ENCODE measurements at regions not wholly inside any gene's neighbourhood (a gene's known extent, or its start where the extent isn't known, plus 50 kb on each side); places are given as distances from the start of the nearest gene placed in this dataset.

DNA sequence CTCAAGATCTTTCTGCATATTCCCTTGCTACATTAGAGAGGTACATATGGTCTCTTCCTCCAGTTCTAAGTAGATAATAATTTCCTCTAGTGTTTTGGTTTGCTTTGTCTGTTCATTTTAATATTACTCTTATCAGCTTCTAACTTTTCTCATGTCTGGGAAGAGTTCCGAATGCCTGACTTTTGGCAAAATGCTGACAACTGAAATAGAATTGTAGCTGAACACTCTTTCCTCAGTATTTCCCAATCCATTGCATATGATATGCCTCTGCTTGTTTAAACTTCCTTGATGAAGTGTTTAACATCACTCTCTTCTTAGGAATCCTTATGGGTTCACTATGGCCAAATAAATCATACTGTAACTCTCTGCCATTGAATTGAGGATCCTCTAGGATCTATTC, 1510.1 kb downstream of the MRPL39 start:
- TF ChIP-seq, protein P1, sequence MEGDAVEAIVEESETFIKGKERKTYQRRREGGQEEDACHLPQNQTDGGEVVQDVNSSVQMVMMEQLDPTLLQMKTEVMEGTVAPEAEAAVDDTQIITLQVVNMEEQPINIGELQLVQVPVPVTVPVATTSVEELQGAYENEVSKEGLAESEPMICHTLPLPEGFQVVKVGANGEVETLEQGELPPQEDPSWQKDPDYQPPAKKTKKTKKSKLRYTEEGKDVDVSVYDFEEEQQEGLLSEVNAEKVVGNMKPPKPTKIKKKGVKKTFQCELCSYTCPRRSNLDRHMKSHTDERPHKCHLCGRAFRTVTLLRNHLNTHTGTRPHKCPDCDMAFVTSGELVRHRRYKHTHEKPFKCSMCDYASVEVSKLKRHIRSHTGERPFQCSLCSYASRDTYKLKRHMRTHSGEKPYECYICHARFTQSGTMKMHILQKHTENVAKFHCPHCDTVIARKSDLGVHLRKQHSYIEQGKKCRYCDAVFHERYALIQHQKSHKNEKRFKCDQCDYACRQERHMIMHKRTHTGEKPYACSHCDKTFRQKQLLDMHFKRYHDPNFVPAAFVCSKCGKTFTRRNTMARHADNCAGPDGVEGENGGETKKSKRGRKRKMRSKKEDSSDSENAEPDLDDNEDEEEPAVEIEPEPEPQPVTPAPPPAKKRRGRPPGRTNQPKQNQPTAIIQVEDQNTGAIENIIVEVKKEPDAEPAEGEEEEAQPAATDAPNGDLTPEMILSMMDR (IDR thresholded peaks at IDR 0.05; ENCODE audit: low read depth, low read length): no peak
- no peaks in the 10 kb centered on the region for H3K27me3 ChIP-seq (ENCODE audit: insufficient read depth, low read depth, severe bottlenecking)
- no peak for DNase-seq
- no peak overlapping the region for H3K4me3 ChIP-seq (ENCODE audit: low read depth, low read length)
- H3K9me3 ChIP-seq (ENCODE audit: severe bottlenecking): no peaks in the 10 kb centered on the region
- no peak overlapping the region for H3K27ac ChIP-seq
- no peaks in the 10 kb centered on the region for H3K36me3 ChIP-seq

DNA sequence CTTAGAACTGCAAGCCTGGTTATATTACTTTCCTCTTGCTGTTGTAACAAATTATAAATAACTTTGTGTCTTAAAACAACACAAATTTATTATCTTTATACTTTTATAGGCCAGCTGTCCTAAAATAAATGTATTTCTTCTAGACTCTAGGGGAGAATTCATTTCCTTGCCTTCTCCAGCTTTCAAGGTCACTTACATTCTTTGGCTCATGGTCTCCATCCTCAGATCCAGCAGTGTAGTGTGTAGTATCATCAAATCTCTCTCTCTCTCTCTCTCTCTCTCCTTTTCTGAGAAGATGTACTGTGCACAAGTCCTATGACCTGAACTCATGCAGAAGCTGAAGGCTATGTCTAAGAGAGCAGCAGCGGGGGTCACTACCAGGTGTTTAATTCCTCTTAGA, 1510.6 kb downstream of the MRPL39 start:
- Histone ChIP-seq H3K9me3 (ENCODE audit: severe bottlenecking) (no peaks in the 10 kb centered on the region), H3K4me3 (ENCODE audit: low read depth, low read length) (no peak overlapping the region), H3K27ac (no peak overlapping the region), H3K36me3 (no peaks in the 10 kb centered on the region), H3K27me3 (ENCODE audit: insufficient read depth, low read depth, severe bottlenecking) (no peaks in the 10 kb centered on the region)
- DNase-seq: no peak
- TF ChIP-seq, protein P1 (IDR thresholded peaks at IDR 0.05; ENCODE audit: low read depth, low read length): no peak

DNA sequence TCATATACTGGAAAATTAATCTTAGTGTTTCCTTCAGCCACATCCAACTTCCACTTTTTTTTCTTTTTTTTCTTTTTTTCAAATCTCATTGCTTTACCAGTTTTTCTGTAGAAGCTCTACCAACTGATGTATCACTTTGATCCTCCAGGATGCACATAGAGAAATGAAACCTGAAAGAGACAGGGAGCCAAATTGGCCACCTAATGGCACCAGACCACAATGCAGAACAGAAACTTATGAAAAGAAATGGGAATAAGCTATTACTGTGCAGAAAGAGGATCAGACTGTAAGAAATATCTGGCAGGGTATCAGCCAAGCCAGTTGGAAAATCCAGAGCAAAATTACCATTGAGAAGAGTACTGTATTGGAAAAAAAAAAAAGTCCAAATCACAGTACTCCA, 1514.2 kb downstream of the MRPL39 start:
- H3K27me3 ChIP-seq (ENCODE audit: insufficient read depth, low read depth, severe bottlenecking): no peaks in the 10 kb centered on the region
- no peak for DNase-seq

DNA sequence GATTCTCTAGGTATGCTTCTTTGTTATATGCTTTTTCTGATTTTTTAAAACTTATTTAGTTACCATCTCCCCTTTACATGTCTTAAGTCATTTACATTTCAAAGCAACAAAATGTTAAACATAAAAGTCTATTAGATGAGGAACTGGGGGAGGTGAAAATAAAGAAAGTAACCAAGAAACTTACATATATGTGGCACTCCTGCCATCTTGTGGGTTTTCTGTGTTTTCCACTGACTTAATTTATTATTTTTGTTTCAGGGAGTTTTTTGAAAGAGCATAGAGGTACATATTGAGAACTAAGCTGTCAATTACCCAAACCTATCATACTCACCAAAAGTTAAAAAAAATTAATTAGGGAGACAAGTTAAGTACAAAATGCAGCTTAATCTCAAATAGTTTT, 1531.1 kb downstream of the MRPL39 start:
- H3K4me3 ChIP-seq (ENCODE audit: low read depth, low read length): no peak overlapping the region
- no peak overlapping the region for H3K27ac ChIP-seq
- H3K27me3 ChIP-seq (ENCODE audit: insufficient read depth, low read depth, severe bottlenecking): peaks cover 2% of the 10 kb centered on the region
- H3K9me3 ChIP-seq (ENCODE audit: severe bottlenecking): no peaks in the 10 kb centered on the region
- DNase-seq: no peak
- TF ChIP-seq, protein P1 (IDR thresholded peaks at IDR 0.05; ENCODE audit: low read depth, low read length): no peak
- H3K36me3 ChIP-seq: no peaks in the 10 kb centered on the region

More for the DNA sequence above, 1514.2 kb downstream of the MRPL39 start:
- Histone ChIP-seq H3K36me3 (no peaks in the 10 kb centered on the region), H3K4me3 (ENCODE audit: low read depth, low read length) (no peak overlapping the region), H3K27ac (no peak overlapping the region), H3K9me3 (ENCODE audit: severe bottlenecking) (no peaks in the 10 kb centered on the region)
- TF ChIP-seq, protein P1 (IDR thresholded peaks at IDR 0.05; ENCODE audit: low read depth, low read length): no peak

DNA sequence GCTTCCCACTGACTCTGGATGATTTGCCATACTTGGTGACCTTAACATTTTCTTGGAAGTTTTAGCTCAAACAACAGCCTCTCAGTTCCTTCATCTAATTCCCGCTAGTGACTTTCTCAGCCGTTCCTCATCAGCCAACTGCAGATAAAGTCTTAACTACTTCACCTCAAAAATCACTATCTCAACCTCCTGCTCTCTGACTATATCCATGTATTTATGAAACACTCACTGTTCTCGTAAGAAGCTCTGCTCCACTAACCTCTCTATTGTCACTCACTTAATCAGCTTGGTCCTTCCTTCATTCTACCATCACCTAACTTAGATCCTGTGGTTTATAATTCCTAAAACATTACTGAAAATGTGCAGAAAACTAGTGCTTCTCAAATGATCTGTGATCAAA, 1551.6 kb downstream of the MRPL39 start:
- no peak for DNase-seq
- Histone ChIP-seq H3K9me3 (ENCODE audit: severe bottlenecking) (no peaks in the 10 kb centered on the region), H3K4me3 (ENCODE audit: low read depth, low read length) (no peak overlapping the region), H3K36me3 (no peaks in the 10 kb centered on the region), H3K27ac (no peak overlapping the region), H3K27me3 (ENCODE audit: insufficient read depth, low read depth, severe bottlenecking) (no peaks in the 10 kb centered on the region)
- TF ChIP-seq, protein P1 (IDR thresholded peaks at IDR 0.05; ENCODE audit: low read depth, low read length): no peak

DNA sequence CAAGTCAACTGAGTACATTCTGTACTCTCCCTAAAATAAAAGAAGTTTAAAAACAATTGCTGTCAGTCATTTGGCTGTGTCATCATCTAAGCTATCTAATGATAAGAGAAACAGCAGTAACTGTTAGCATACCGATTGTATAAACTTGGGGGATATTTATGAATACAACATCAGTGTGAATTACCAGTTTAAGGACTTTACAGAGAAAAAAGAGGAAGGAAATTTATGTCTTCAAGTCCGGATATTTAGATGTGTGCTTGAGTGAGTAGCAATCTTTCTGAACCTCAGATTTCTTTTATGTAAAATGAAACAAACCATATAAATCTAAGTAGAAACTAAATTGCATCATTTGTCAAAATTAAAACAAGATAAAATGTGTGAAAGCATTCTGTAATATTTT, 1557.0 kb downstream of the MRPL39 start:
- TF ChIP-seq, protein P1 (IDR thresholded peaks at IDR 0.05; ENCODE audit: low read depth, low read length): no peak
- no peaks in the 10 kb centered on the region for H3K36me3 ChIP-seq
- DNase-seq: no peak
- H3K27me3 ChIP-seq (ENCODE audit: insufficient read depth, low read depth, severe bottlenecking): no peaks in the 10 kb centered on the region
- no peaks in the 10 kb centered on the region for H3K9me3 ChIP-seq (ENCODE audit: severe bottlenecking)
- H3K27ac ChIP-seq: no peak overlapping the region
- no peak overlapping the region for H3K4me3 ChIP-seq (ENCODE audit: low read depth, low read length)

All from WERI-Rb-1 (cell line).